Mesendoderm (in vitro differentiated cells): ENCODE measurements at regions not wholly inside any gene's neighbourhood (a gene's known extent, or its start where the extent isn't known, plus 50 kb on each side); places are given as distances from the start of the nearest gene placed in this dataset.

Source experiments
- DNase-seq: peaks from one replicate; pipeline ENCODE4 v3.0.0; 2013
- H2AK5ac ChIP-seq: 2 replicates; pipeline ENCODE4 v1.6.1; 2013; ENCODE audit warnings: low read length, inconsistent platforms
- H2BK120ac ChIP-seq: 2 replicates; pipeline ENCODE4 v1.6.1; 2013; ENCODE audit warnings: low read depth, mild to moderate bottlenecking, low read length, moderate library complexity, mixed read lengths
- H2BK15ac ChIP-seq: replicated peaks from 2 replicates; pipeline ENCODE4 v1.6.1; 2013; ENCODE audit warnings: low read depth, mild to moderate bottlenecking, moderate library complexity
- H2BK5ac ChIP-seq: 2 replicates; pipeline ENCODE4 v1.6.1; 2013; ENCODE audit warnings: low read length, inconsistent platforms
- H3K18ac ChIP-seq: 2 replicates; pipeline ENCODE4 v1.6.1; 2013; ENCODE audit warnings: mild to moderate bottlenecking, low read length, mixed read lengths
- H3K23ac ChIP-seq: one replicate; pipeline ENCODE4 v1.6.1; 2013; ENCODE audit warnings: low read length
- H3K27ac ChIP-seq: 2 replicates; pipeline ENCODE4 v1.5.1; 2013; ENCODE audit warnings: low read depth, mild to moderate bottlenecking, inconsistent platforms, low read length, moderate library complexity
- H3K27me3 ChIP-seq: 2 replicates; pipeline ENCODE4 v1.6.1; 2013; ENCODE audit warnings: low read length, control low read depth, mild to moderate bottlenecking, inconsistent platforms; ENCODE audit not compliant: insufficient read depth, poor library complexity
- H3K36me3 ChIP-seq: 2 replicates; pipeline ENCODE4 v1.6.1; 2013; ENCODE audit warnings: low read length, inconsistent platforms; ENCODE audit not compliant: control insufficient read depth, insufficient read depth
- H3K4ac ChIP-seq: one replicate; pipeline ENCODE4 v1.6.1; 2013; ENCODE audit warnings: low read depth, mild to moderate bottlenecking, low read length, moderate library complexity
- H3K4me1 ChIP-seq: 2 replicates; pipeline ENCODE4 v1.6.1; 2013; ENCODE audit warnings: low read depth, low read length, inconsistent platforms; ENCODE audit not compliant: control insufficient read depth
- H3K4me2 ChIP-seq: 2 replicates; pipeline ENCODE4 v1.6.1; 2013; ENCODE audit warnings: low read length
- H3K4me3 ChIP-seq: 2 replicates; pipeline ENCODE4 v1.5.1; 2013; ENCODE audit warnings: mild to moderate bottlenecking, low read length
- H3K56ac ChIP-seq: one replicate; pipeline ENCODE4 v1.6.1; 2013; ENCODE audit warnings: low read length
- H3K79me1 ChIP-seq: 2 replicates; pipeline ENCODE4 v1.6.1; 2013; ENCODE audit warnings: low read length, inconsistent platforms
- H3K79me2 ChIP-seq: 2 replicates; pipeline ENCODE4 v1.6.1; 2013; ENCODE audit warnings: mild to moderate bottlenecking, low read length; ENCODE audit not compliant: control insufficient read depth, insufficient read depth
- H3K9ac ChIP-seq: 2 replicates; pipeline ENCODE4 v1.6.1; 2013; ENCODE audit warnings: low read length, inconsistent platforms
- H4K5ac ChIP-seq: one replicate; pipeline ENCODE4 v1.6.1; 2013; ENCODE audit warnings: low read length
- H4K8ac ChIP-seq: one replicate; pipeline ENCODE4 v1.6.1; 2013; ENCODE audit warnings: low read depth, mild to moderate bottlenecking, control low read depth, low read length, moderate library complexity
- WGBS: extraction: QIAGEN DNeasy Blood & Tissue Kit; methylation state at CpG from one replicate; pipeline ENCODE4 v1.1.7; 2013; ENCODE audit warnings: low lambda C conversion rate, missing lambda C conversion rate; ENCODE audit not compliant: insufficient coverage; ENCODE audit errors: extremely low coverage; 5-methylcytosine and 5-hydroxymethylcytosine counted together

GRCh38 chr1:198003468-198003867 is 86.3 kb downstream of the LHX9 start:
- no peak overlapping the region for H3K4me2 ChIP-seq
- H2BK15ac ChIP-seq: no peak overlapping the region
- no peak overlapping the region for H2BK5ac ChIP-seq
- H3K4me3 ChIP-seq: no peak overlapping the region
- DNase-seq: no peak
- H3K27ac ChIP-seq: no peak overlapping the region
- no peak overlapping the region for H4K5ac ChIP-seq
- H3K79me1 ChIP-seq: no peaks in the 10 kb centered on the region
- H3K9ac ChIP-seq: no peak overlapping the region
- H3K18ac ChIP-seq: no peak overlapping the region
- no peaks in the 10 kb centered on the region for H3K79me2 ChIP-seq
- no CpG with 5 or more reads among the region's 2 CpGs for WGBS
- no peak overlapping the region for H3K56ac ChIP-seq
- H3K27me3 ChIP-seq: no peaks in the 10 kb centered on the region
- H4K8ac ChIP-seq: no peak overlapping the region
- H3K4me1 ChIP-seq: no peaks in the 10 kb centered on the region
- H2BK120ac ChIP-seq: no peak overlapping the region
- no peaks in the 10 kb centered on the region for H3K36me3 ChIP-seq
- H3K23ac ChIP-seq: no peak overlapping the region
- no peak overlapping the region for H3K4ac ChIP-seq
- H2AK5ac ChIP-seq: no peak overlapping the region

GRCh38 chr1:198007011-198007410 is 89.8 kb downstream of the LHX9 start:
- H3K18ac ChIP-seq: no peak overlapping the region
- H3K4me2 ChIP-seq: no peak overlapping the region
- no peak overlapping the region for H4K8ac ChIP-seq
- no peak overlapping the region for H3K4ac ChIP-seq
- WGBS: no CpG with 5 or more reads among the region's 1 CpG
- no peak for DNase-seq
- H3K79me1 ChIP-seq: no peaks in the 10 kb centered on the region
- no peak overlapping the region for H2BK15ac ChIP-seq
- H2BK5ac ChIP-seq: no peak overlapping the region
- no peaks in the 10 kb centered on the region for H3K27me3 ChIP-seq
- no peak overlapping the region for H3K27ac ChIP-seq
- no peak overlapping the region for H3K4me3 ChIP-seq
- H3K23ac ChIP-seq: no peak overlapping the region
- H2AK5ac ChIP-seq: no peak overlapping the region
- no peaks in the 10 kb centered on the region for H3K79me2 ChIP-seq
- no peak overlapping the region for H2BK120ac ChIP-seq
- no peak overlapping the region for H3K56ac ChIP-seq
- no peak overlapping the region for H4K5ac ChIP-seq
- H3K4me1 ChIP-seq: no peaks in the 10 kb centered on the region
- no peak overlapping the region for H3K9ac ChIP-seq
- H3K36me3 ChIP-seq: no peaks in the 10 kb centered on the region

GRCh38 chr1:198007687-198008607 is 90.8 kb downstream of the LHX9 start:
- H2BK120ac ChIP-seq: no peak overlapping the region
- H2BK5ac ChIP-seq: no peak overlapping the region
- H3K27ac ChIP-seq: no peak overlapping the region
- H3K79me2 ChIP-seq: no peaks in the 10 kb centered on the region
- WGBS: no CpG with 5 or more reads among the region's 5 CpGs
- no peak for DNase-seq
- no peaks in the 10 kb centered on the region for H3K27me3 ChIP-seq
- no peak overlapping the region for H2AK5ac ChIP-seq
- no peak overlapping the region for H3K23ac ChIP-seq
- no peak overlapping the region for H3K9ac ChIP-seq
- H3K4ac ChIP-seq: no peak overlapping the region
- H3K56ac ChIP-seq: no peak overlapping the region
- no peaks in the 10 kb centered on the region for H3K36me3 ChIP-seq
- no peak overlapping the region for H3K18ac ChIP-seq
- H3K4me1 ChIP-seq: no peaks in the 10 kb centered on the region
- H2BK15ac ChIP-seq: no peak overlapping the region
- no peak overlapping the region for H3K4me2 ChIP-seq
- H4K8ac ChIP-seq: no peak overlapping the region
- no peak overlapping the region for H4K5ac ChIP-seq
- no peak overlapping the region for H3K4me3 ChIP-seq
- no peaks in the 10 kb centered on the region for H3K79me1 ChIP-seq

- Histone ChIP-seq H2AK5ac (no peak overlapping the region), H2BK15ac (no peak overlapping the region), H3K9ac (no peak overlapping the region), H3K27ac (no peak overlapping the region), H3K36me3 (no peaks in the 10 kb centered on the region), H4K8ac (no peak overlapping the region), H3K4ac (no peak overlapping the region), H4K5ac (no peak overlapping the region), H3K27me3 (no peaks in the 10 kb centered on the region), H3K4me3 (no peak overlapping the region), H3K56ac (no peak overlapping the region), H3K18ac (no peak overlapping the region), H3K4me2 (no peak overlapping the region), H3K79me1 (no peaks in the 10 kb centered on the region), H2BK120ac (no peak overlapping the region), H3K79me2 (no peaks in the 10 kb centered on the region), H3K23ac (no peak overlapping the region), H2BK5ac (no peak overlapping the region), H3K4me1 (no peaks in the 10 kb centered on the region)
- WGBS: no CpG with 5 or more reads among the region's 1 CpG
- DNase-seq: no peak
These were observed 97.2 kb downstream of the LHX9 start for GRCh38 chr1:198014355-198014754.

- Histone ChIP-seq H3K4me2 (no peak overlapping the region), H2BK15ac (no peak overlapping the region), H4K5ac (no peak overlapping the region), H3K79me2 (no peaks in the 10 kb centered on the region), H2BK120ac (no peak overlapping the region), H2AK5ac (no peak overlapping the region), H4K8ac (no peak overlapping the region), H3K18ac (no peak overlapping the region), H3K4ac (no peak overlapping the region), H3K9ac (no peak overlapping the region), H3K4me3 (no peak overlapping the region), H3K27me3 (no peaks in the 10 kb centered on the region), H3K23ac (no peak overlapping the region), H3K79me1 (no peaks in the 10 kb centered on the region), H3K4me1 (no peaks in the 10 kb centered on the region), H2BK5ac (no peak overlapping the region), H3K56ac (no peak overlapping the region), H3K27ac (no peak overlapping the region), H3K36me3 (no peaks in the 10 kb centered on the region)
- no peak for DNase-seq
These were observed 98.1 kb downstream of the LHX9 start for GRCh38 chr1:198015309-198015708.

- no peak overlapping the region for H4K5ac ChIP-seq
- H2BK120ac ChIP-seq: no peak overlapping the region
- no peaks in the 10 kb centered on the region for H3K79me1 ChIP-seq
- no CpG with 5 or more reads among the region's 1 CpG for WGBS
- H2BK15ac ChIP-seq: no peak overlapping the region
- H3K4me2 ChIP-seq: no peak overlapping the region
- no peaks in the 10 kb centered on the region for H3K4me1 ChIP-seq
- no peak overlapping the region for H3K4ac ChIP-seq
- no peak overlapping the region for H3K9ac ChIP-seq
- no peak overlapping the region for H2AK5ac ChIP-seq
- H4K8ac ChIP-seq: no peak overlapping the region
- H3K56ac ChIP-seq: no peak overlapping the region
- no peak overlapping the region for H3K27ac ChIP-seq
- no peak overlapping the region for H3K23ac ChIP-seq
- DNase-seq: no peak
- no peaks in the 10 kb centered on the region for H3K79me2 ChIP-seq
- no peak overlapping the region for H3K4me3 ChIP-seq
- H3K18ac ChIP-seq: no peak overlapping the region
- no peak overlapping the region for H2BK5ac ChIP-seq
- no peaks in the 10 kb centered on the region for H3K36me3 ChIP-seq
- no peaks in the 10 kb centered on the region for H3K27me3 ChIP-seq
These were observed 101.4 kb downstream of the LHX9 start for GRCh38 chr1:198018529-198018928.
